ENCODE measurements at regions not wholly inside any gene's neighbourhood (a gene's known extent, or its start where the extent isn't known, plus 50 kb on each side); places are given as distances from the start of the nearest gene placed in this dataset.

DNA sequence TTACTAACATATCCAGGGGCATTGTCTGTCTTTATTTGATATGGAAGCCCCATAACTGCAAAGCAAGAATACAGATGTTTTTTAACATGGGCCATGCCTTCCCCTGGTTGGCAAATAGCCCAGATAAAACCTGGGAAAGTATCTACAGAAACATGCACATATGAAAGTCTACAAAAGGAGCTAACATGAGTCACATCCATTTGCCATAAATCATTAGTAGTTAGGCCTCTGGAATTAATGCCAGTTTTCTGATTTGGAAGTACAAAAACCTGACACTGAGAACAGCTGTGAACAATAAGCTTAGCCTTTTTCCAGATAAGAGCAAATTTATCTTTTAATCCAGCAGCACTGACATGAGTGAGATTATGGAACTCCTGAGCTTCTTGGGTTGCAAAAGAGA is 418.0 kb upstream of the IMPG1 start:
- TF ChIP-seq SP1 (IDR thresholded peaks at IDR 0.05) (no peak), SP1 (CRISPR knock-in tag; IDR thresholded peaks at IDR 0.05) (no peak), FOXJ3 (CRISPR knock-in tag; IDR thresholded peaks at IDR 0.05; ENCODE audit: borderline replicate concordance) (no peak)
- TF ChIP-seq, protein P1, sequence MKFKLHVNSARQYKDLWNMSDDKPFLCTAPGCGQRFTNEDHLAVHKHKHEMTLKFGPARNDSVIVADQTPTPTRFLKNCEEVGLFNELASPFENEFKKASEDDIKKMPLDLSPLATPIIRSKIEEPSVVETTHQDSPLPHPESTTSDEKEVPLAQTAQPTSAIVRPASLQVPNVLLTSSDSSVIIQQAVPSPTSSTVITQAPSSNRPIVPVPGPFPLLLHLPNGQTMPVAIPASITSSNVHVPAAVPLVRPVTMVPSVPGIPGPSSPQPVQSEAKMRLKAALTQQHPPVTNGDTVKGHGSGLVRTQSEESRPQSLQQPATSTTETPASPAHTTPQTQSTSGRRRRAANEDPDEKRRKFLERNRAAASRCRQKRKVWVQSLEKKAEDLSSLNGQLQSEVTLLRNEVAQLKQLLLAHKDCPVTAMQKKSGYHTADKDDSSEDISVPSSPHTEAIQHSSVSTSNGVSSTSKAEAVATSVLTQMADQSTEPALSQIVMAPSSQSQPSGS (CRISPR knock-in tag; IDR thresholded peaks at IDR 0.05): no peak

All from HepG2 (cell line).